22Rv1 (cell line): ENCODE measurements at regions not wholly inside any gene's neighbourhood (a gene's known extent, or its start where the extent isn't known, plus 50 kb on each side); places are given as distances from the start of the nearest gene placed in this dataset.

Experiments used
- H3K27ac ChIP-seq: fragments of 450-650 bp; 2 replicates; pipeline ENCODE4 v1.5.1; 2017
- ZFX ChIP-seq: fragments of 450-650 bp; IDR thresholded peaks from 2 replicates; pipeline ENCODE4 v1.6.1; 2017; ENCODE audit warnings: antibody characterized with exemption, borderline replicate concordance
- TF ChIP-seq, protein P1 (sequence below): fragments of 450-650 bp; IDR thresholded peaks from 2 replicates; pipeline ENCODE4 v1.5.1; 2017; ENCODE audit warnings: mild to moderate bottlenecking

DNA sequence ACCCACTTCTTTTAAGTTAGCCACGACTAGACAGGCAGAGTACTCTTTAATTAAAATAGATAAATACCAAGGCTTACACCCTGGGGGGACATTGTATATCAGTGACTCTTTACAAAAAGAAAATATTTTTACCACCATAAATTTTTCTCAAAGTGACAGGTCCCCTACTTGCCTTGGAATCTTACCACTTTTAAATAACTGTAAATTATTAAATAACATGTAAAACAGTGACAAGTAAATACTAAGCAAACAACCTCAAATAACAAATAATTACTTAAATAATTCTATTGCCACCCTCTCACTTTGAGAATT is 116.3 kb downstream of the OGFRL1 start:
- TF ChIP-seq, protein P1, sequence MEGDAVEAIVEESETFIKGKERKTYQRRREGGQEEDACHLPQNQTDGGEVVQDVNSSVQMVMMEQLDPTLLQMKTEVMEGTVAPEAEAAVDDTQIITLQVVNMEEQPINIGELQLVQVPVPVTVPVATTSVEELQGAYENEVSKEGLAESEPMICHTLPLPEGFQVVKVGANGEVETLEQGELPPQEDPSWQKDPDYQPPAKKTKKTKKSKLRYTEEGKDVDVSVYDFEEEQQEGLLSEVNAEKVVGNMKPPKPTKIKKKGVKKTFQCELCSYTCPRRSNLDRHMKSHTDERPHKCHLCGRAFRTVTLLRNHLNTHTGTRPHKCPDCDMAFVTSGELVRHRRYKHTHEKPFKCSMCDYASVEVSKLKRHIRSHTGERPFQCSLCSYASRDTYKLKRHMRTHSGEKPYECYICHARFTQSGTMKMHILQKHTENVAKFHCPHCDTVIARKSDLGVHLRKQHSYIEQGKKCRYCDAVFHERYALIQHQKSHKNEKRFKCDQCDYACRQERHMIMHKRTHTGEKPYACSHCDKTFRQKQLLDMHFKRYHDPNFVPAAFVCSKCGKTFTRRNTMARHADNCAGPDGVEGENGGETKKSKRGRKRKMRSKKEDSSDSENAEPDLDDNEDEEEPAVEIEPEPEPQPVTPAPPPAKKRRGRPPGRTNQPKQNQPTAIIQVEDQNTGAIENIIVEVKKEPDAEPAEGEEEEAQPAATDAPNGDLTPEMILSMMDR, result no peak
- no peak for TF ChIP-seq ZFX
- H3K27ac ChIP-seq, result no peak overlapping the region

DNA sequence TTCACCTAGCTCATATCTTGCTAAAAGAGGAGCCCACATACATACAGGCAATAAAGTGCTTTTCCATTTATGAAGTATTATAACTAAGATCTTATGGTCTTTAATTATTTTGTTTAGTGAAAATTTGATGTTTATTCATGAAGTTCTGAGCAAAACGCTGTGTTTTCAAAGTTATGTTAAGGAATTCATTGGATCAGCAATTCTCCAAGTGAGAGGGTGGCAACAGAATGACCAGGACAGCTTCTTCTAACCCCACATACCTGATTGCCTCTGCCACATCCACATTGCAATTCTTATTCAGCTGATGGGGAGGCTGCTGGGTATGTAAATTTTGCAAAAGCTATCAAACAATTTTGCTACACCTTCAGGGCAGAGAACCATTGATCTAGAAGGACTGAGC is 116.8 kb downstream of the OGFRL1 start:
- TF ChIP-seq, protein P1, result no peak
- TF ChIP-seq ZFX, result no peak
- no peak overlapping the region for H3K27ac ChIP-seq

DNA sequence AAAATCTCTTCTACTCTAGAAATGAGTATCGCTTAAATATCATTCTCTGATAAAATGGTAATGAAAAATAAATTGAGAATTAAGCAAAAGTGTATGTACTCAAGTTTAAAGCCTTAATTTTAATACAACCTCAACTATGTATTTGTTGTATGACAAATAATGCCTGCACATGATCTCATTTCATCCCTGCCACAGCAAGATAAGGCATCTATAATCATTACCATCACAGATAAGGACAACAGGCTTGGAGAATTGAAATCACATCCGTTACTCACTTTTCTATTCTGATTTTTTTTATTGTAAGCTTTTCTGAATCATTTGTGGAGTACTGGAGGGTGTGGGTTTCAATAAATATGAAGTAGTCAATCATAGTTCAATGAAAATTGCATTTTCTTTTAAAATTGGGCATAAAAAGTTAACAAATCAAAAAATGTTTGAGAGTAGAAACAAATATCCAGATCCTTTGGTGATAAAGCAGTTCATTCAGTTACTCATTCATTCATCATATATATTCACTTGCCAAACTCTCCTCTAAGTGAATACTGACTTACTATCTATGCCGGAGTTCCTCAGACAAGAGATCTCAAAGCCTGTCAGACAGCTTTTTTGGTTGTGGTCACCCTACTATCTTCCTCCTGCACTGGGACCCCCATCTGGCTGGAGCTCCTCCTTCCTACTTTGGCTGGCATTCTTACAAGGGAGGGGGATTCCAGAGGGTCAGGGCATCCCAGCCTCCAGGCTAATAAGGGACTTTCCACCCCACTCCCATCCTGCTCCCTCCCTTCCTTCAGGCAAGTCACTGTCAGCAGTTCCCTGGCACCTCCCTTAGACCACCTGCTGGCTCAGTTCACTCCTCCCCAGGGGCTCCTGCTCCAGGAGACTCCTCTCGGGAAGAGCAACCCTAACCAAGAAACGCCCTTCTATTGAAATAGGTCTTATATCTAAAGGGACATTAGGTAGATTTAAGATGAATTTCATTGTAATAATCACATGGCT is 118.6 kb downstream of the OGFRL1 start:
- TF ChIP-seq ZFX, result no peak
- H3K27ac ChIP-seq, result no peak overlapping the region

DNA sequence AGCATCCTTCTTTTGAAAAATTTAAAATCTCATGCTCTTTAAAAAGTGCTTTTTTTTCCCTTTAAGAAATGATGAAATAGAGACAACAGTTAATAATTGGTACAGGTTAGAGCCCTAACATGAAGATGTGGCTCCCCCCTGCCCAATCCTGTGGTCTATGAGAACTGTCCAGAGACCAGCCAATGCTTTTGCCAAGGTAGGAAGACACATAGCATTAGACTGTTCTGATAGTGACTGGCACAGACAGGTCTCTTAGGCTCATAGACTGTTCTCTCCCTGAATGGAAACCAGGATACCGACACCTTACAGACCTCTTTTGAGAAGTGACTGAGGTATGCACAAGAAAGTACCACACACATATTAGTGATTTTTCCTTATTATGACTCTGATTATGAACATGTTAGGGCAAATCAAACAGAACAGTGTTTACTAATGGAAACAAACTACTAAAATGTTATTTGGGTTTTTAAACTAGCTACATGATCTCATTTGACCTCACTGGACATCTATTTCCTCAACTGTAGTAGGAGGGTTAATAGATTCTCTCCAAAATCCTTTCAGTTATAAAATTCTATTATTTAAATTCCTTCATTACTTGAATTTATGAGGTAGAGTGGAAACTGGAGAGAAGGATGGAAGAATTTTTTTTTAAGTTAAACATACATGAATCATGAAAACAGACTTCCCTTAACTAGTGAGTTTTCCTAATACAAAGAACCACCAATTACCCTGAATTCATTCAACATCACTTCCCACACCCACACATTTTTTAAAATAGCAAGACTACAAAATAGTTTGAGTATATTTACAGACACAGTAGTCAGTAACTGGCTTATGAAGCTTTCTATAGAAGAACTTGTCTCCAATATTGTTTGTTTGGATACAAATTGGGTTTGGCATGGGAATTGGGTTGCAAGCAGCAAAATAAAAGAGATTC is 120.4 kb downstream of the OGFRL1 start:
- H3K27ac ChIP-seq, result no peak overlapping the region

DNA sequence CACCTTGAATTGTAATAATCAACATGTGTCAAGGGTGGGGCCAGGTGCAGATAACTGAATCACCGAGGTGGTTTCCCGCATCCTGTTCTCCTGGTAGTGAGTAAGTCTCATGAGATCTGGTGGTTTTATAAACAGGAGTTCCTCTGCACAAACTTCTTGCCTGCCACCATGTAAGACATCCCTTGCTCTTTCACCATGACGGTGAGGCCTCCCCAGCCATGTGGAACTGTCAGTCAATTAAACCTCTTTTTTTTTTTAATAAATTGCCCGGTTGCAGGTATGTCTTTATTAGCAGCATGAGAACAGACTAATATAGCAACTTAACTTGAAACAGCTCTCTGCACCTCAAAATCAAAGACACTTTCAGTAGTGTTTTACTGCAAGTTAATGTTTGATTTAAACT is 121.6 kb downstream of the OGFRL1 start:
- no peak for TF ChIP-seq ZFX
- TF ChIP-seq, protein P1, result no peak
- no peak overlapping the region for H3K27ac ChIP-seq

More for the DNA sequence above, 120.4 kb downstream of the OGFRL1 start:
- TF ChIP-seq ZFX, result no peak
- TF ChIP-seq, protein P1, result no peak

DNA sequence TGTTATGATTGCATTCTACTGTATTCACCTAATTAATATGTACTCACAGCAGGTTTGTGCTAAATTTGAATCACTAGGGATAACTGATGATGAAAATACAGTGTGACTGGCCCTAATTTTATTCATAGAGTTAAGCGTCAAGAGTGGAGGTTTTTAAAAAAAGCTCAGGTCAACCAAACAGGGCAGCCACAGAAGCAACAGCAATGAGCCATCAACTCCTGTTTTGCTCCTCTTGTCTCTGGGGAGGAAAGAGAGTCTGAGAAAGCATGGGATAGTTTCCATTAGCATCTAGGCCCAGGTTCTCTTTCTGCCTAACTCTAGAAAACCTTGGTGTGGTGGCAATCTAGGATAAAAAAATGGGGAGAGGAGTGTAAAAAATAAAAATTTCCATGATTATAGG is 122.1 kb downstream of the OGFRL1 start:
- TF ChIP-seq, protein P1, result no peak
- TF ChIP-seq ZFX, result no peak
- H3K27ac ChIP-seq, result no peak overlapping the region

DNA sequence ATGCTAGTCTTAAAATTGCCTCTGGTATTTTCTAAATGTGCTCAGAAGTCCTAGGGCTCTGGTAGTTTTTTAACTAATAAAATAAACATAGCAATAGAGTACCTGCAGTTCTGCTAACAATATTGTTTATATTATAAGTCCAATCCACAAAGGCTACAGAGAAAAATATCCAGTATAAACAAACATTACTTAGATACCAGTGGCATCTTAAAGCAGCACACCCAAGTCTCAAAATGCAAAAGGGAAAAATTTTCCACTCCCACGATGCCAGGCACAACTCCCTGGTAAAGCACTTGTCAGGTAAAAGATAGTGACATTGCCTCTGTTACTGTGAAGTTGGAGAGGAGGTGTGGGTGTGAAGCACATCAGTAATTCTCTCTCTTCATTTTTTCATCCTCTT is 123.3 kb downstream of the OGFRL1 start:
- TF ChIP-seq ZFX, result no peak
- TF ChIP-seq, protein P1, result no peak
- peak overlapping the region; percentile 53 for H3K27ac ChIP-seq
